GM12874 (cell line): ENCODE measurements at regions not wholly inside any gene's neighbourhood (a gene's known extent, or its start where the extent isn't known, plus 50 kb on each side); places are given as distances from the start of the nearest gene placed in this dataset.

Source experiments
- CTCF ChIP-seq: IDR thresholded peaks from 2 replicates; pipeline ENCODE4 v1.5.1; 2011; ENCODE audit warnings: low read depth, mild to moderate bottlenecking, control low read depth, low read length, moderate library complexity; ENCODE audit not compliant: insufficient read depth

- TF ChIP-seq CTCF, result no peak
Observed at GRCh38 chr7:13278020-13278419, 590.6 kb downstream of the ARL4A start.

- no peak for TF ChIP-seq CTCF
Observed at GRCh38 chr7:13279854-13280435, 592.5 kb downstream of the ARL4A start.

- no peak for TF ChIP-seq CTCF
Observed at GRCh38 chr7:13282377-13282980, 595.0 kb downstream of the ARL4A start.

- TF ChIP-seq CTCF, result no peak
Observed at GRCh38 chr7:13286916-13287315, 599.5 kb downstream of the ARL4A start.

GRCh38 chr7:13288516-13288915 lies 601.1 kb downstream of the ARL4A start:
- no peak for TF ChIP-seq CTCF

- TF ChIP-seq CTCF, result no peak
Observed at GRCh38 chr7:13290975-13291374, 603.5 kb downstream of the ARL4A start.

GRCh38 chr7:13293264-13294002 lies 606.0 kb downstream of the ARL4A start:
- TF ChIP-seq CTCF, result no peak
